Heart right ventricle (tissue), 16 donors: ENCODE measurements at regions not wholly inside any gene's neighbourhood (a gene's known extent, or its start where the extent isn't known, plus 50 kb on each side); places are given as distances from the start of the nearest gene placed in this dataset.

Experiments
- ATAC-seq, 8 donors: fragments of 200-7000 bp; cut with Tn5 transposase; one replicate each; pipeline ENCODE4 v1.9.1; 2020; ENCODE audit warnings: mild to moderate bottlenecking in 8 of 8, moderate library complexity in 8 of 8, moderate number of reproducible peaks in 1 of 8
- DNase-seq, 2 donors: peaks; one replicate each; pipeline ENCODE4 v3.0.0-alpha.2; 2020
- H3K27ac ChIP-seq, 10 donors: fragments of 200-600 bp; sonication (generic) in 2 of 10; one replicate each; pipeline versions ENCODE4 v1.5.0 to v1.8.0; 2020 to 2022; ENCODE audit warnings: mild to moderate bottlenecking in 3 of 10
- H3K27me3 ChIP-seq, 7 donors: fragments of 200-600 bp; one replicate each; pipeline ENCODE4 v1.8.0; 2021 to 2022; ENCODE audit warnings: mild to moderate bottlenecking in 2 of 7
- H3K36me3 ChIP-seq, 9 donors: fragments of 200-600 bp; sonication (generic) in 1 of 9; one replicate each; pipeline versions ENCODE4 v1.5.0 to v1.8.0; 2020 to 2022; ENCODE audit warnings: mild to moderate bottlenecking in 2 of 9
- H3K4me1 ChIP-seq, 9 donors: fragments of 200-600 bp; sonication (generic) in 1 of 9; one replicate each; pipeline versions ENCODE4 v1.5.0 to v1.8.0; 2020 to 2022; ENCODE audit warnings: mild to moderate bottlenecking in 4 of 9
- H3K4me3 ChIP-seq, 10 donors: fragments of 200-600 bp; sonication (generic) in 2 of 10; one replicate each; pipeline versions ENCODE4 v1.5.0 to v1.8.0; 2020 to 2022; ENCODE audit warnings: mild to moderate bottlenecking in 7 of 10, moderate library complexity in 2 of 10
- H3K9me3 ChIP-seq, 11 donors: fragments of 200-600 bp in 10 of 11; sonication (generic) in 2 of 11; one replicate each; pipeline versions ENCODE4 v1.5.0 to v1.8.0; 2013 to 2022; ENCODE audit warnings: mild to moderate bottlenecking in 2 of 11, control low read depth in 1 of 11, moderate library complexity in 1 of 11
- WGBS, 2 donors: extraction: QIAGEN DNeasy Blood & Tissue Kit; methylation state at CpG; one replicate each; pipeline ENCODE4 v1.1.7; 2013; ENCODE audit warnings: inconsistent platforms in 1 of 2; 5-methylcytosine and 5-hydroxymethylcytosine counted together
- intact Hi-C, 10 donors: fragments of 100-400 bp; cut with DNase I; formaldehyde crosslinking; loops; one replicate each; pipeline versions ENCODE4 v1.11.1 to v1.14.2; 2022
- TF ChIP-seq, protein P1 (sequence below), 9 donors: fragments of 200-600 bp; sonication (generic) in 2 of 9; IDR thresholded peaks; one replicate each; pipeline versions ENCODE4 v1.5.0 to v1.8.0; 2021 to 2022; ENCODE audit warnings: antibody characterized with exemption in 9 of 9, mild to moderate bottlenecking in 5 of 9, moderate library complexity in 1 of 9
- donor health status: Arrhythmogenic right ventricular cardiomyopathy.
- donor health status: ischemic (EF 13 %, LVEDD 7.1; RV severe dilation, severe dysfunction).
- donor health status: healthy with polysubstance abuse.
- donor health status: DM: no; HTN: yes; CAD: no.
- donor health status: DM: no; HTN: no; CAD: no.
- donor health status: ischemic (EF 25% LVEDD 6.9; RV normal size, moderate dysfunction).
- donor health status: ischemic (EF 25% LVEDD 5.7; RV mildly dilated, moderate dysfunction).
- donor health status: healthy.
- donor health status: DM: yes; HTN: yes; CAD: no.
- donor health status: Ischemic cardiomyopathy.
- donor health status: ischemic (EF 35%, LVEDD 5.7; RV mildly dilated, moderate dysfunction).
- donor health status: nonischemic (EF 11% LVEDD 7.7; RV severe dilation, severe dysfunction).
- donor health status: DM: yes; HTN: yes; CAD: no.
- donor health status: PGD.
- donor health status: ischemic (EF 29% LVEDD 5.4; RV normal size, mild dysfunction).
- donor health status: nonischemic (EF 23%, LVEDD 6.1; RV moderate dilation, normal function).

DNA sequence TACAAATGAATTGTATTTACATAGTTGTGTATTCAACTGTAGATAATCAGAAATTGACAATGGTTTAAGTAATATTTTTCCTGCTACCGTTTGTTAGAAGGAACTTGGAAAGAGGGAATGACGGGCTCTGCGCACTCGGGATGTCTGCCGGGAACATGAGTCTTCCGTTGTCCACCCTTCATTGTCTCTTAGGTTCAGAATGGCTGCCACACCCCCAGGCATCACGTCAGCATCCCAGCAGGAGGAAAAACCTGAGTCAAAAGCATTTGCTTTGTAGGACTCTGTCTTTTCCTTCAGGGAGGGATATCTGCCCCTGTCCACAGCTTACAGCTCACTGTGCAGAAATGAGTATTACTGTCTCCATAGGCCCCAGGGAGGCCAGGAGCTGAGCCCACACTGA, 331.2 kb downstream of the THBS2 start:
- H3K27me3 ChIP-seq = peaks cover 0 to 8% (median 0%) of the 10 kb centered on the region in 7 donors
- no peaks in the 10 kb centered on the region for H3K36me3 ChIP-seq
- ATAC-seq (no peak), DNase-seq (no peak)
- H3K9me3 ChIP-seq = peaks cover 0 to 5% (median 0%) of the 10 kb centered on the region in 11 donors
- no peak overlapping the region for H3K27ac ChIP-seq
- WGBS, 2 donors = 91 to 94% methylated on average over 7 of the region's 7 CpGs
- TF ChIP-seq, protein P1, sequence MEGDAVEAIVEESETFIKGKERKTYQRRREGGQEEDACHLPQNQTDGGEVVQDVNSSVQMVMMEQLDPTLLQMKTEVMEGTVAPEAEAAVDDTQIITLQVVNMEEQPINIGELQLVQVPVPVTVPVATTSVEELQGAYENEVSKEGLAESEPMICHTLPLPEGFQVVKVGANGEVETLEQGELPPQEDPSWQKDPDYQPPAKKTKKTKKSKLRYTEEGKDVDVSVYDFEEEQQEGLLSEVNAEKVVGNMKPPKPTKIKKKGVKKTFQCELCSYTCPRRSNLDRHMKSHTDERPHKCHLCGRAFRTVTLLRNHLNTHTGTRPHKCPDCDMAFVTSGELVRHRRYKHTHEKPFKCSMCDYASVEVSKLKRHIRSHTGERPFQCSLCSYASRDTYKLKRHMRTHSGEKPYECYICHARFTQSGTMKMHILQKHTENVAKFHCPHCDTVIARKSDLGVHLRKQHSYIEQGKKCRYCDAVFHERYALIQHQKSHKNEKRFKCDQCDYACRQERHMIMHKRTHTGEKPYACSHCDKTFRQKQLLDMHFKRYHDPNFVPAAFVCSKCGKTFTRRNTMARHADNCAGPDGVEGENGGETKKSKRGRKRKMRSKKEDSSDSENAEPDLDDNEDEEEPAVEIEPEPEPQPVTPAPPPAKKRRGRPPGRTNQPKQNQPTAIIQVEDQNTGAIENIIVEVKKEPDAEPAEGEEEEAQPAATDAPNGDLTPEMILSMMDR (IDR thresholded peaks at IDR 0.05) = no peak
- intact Hi-C loops = no loop called here
- peaks cover 0 to under 1% (median 0%) of the 10 kb centered on the region in 9 donors for H3K4me1 ChIP-seq
- H3K4me3 ChIP-seq = no peak overlapping the region

DNA sequence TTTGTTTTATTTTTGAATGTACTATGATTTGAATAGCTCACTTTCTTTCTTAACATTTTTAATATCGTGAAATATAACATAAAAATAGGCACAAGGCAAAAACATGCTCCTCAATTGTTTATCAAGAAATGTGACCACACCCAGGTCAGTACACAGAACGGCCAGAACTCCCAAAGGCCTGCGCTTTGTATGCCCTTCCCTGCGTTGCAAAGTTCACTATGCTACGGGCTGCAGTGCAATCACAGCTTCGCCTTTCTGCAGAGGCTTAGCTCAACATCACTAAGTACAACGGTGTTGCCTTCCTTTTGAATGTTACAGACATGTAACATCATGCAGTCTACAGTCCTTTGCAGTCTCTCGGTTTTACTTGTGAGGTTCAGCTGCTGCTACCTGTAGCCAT, 333.4 kb downstream of the THBS2 start:
- Histone ChIP-seq H3K36me3 (no peaks in the 10 kb centered on the region), H3K27ac (no peak overlapping the region), H3K4me3 (no peak overlapping the region), H3K9me3 (peaks cover 0 to 5% (median 0%) of the 10 kb centered on the region in 11 donors), H3K4me1 (peaks cover 0 to 8% (median 0%) of the 10 kb centered on the region in 9 donors), H3K27me3 (no peaks in the 10 kb centered on the region)
- TF ChIP-seq, protein P1 (IDR thresholded peaks at IDR 0.05) = no peak
- 68 to 78% methylated on average over 8 of the region's 8 CpGs for WGBS, 2 donors
- intact Hi-C loops = no loop called here
- ATAC-seq (no peak), DNase-seq (no peak)

DNA sequence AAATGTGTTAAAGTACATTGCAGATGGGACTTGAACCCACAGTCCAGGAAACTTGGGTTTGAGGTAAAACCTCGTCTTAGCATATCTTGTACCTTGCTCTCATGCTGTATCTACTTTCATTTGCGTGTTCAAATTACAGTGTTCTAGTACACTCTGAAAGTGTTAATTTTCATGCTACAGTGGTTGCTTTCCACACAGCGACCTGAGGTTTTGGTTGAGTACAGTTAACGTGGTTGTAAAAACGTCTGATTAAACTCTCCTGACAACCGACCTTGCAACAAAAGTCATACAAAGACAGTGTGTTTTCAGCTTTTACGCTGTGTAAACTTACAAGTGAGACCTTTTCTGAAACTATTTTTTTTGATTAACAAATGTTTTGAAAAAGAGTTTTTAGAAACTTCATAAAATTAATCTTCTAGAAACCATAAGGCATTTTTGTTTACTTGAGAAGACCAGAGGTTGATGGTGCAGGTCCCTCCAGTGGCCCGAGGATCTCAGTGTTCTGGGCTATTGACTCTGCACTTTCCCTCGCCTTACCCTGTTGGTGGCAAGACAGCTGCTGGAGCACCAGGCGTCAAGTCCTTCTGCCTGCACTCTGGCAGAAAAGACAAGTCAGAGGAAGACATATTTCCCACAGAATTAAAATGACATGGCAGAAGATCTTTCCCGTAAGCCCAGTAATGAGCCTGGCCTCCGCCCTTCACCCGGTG, 334.0 kb downstream of the THBS2 start:
- Histone ChIP-seq H3K9me3 (peaks cover 0 to 5% (median 0%) of the 10 kb centered on the region in 11 donors), H3K27ac (no peak overlapping the region), H3K4me1 (peaks cover 0 to 8% (median 0%) of the 10 kb centered on the region in 9 donors), H3K36me3 (no peaks in the 10 kb centered on the region), H3K27me3 (peaks cover 0 to 3% (median 0%) of the 10 kb centered on the region in 7 donors), H3K4me3 (no peak overlapping the region)
- DNase-seq = no peak
- 78 to 84% methylated on average over 13 of the region's 13 CpGs for WGBS, 2 donors
- intact Hi-C loops = no loop called here
- no peak for ATAC-seq
- TF ChIP-seq, protein P1 (IDR thresholded peaks at IDR 0.05) = no peak

DNA sequence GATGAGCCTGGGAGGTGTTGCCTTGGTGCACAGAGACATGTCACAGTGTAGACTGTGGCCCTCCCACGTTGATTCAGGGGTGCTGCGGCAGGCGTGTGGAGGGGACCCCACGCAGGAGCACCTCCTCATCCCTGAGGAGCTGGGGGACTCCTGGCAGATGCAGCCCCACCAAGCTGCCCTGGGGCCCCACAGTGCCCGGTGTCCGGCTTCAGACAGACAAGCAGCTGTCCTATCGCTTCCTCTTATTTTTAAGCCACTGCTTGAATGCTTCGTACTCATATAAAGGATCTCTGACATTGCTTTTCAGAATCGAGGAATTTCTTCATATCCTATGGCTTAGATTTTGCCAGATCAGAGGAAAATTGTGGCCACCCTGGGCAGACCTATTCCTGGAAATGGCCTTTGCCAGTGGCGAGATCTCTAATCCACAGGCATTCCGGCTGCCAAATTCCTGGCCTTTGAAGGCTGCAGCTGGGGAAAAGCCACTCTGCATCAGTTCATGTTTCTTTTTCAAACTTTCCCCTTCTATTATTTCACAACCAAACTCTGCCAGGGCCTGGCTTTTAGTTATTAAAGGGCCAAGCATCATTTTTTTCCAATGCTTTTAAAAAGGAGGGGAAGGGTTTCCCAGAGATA, 337.0 kb downstream of the THBS2 start:
- Histone ChIP-seq H3K27ac (no peak overlapping the region), H3K27me3 (peaks cover 0 to 10% (median 0%) of the 10 kb centered on the region in 7 donors), H3K4me3 (no peak overlapping the region), H3K4me1 (peaks cover 0 to 8% (median 0%) of the 10 kb centered on the region in 9 donors), H3K36me3 (no peaks in the 10 kb centered on the region), H3K9me3 (no peaks in the 10 kb centered on the region)
- intact Hi-C loops = no loop called here
- DNase-seq = no peak
- TF ChIP-seq, protein P1 (IDR thresholded peaks at IDR 0.05) = no peak
- ATAC-seq = peak in 2 of 8 donors; percentile 22 to 57
- WGBS, 2 donors = 51 to 57% methylated on average over 11 of the region's 11 CpGs
